Vagina (tissue), 2 donors: ENCODE measurements at regions not wholly inside any gene's neighbourhood (a gene's known extent, or its start where the extent isn't known, plus 50 kb on each side); places are given as distances from the start of the nearest gene placed in this dataset.

Experiments
- DNase-seq, 2 donors: peaks; one replicate each; pipeline ENCODE4 v3.0.0-alpha.2; 2017; ENCODE audit errors: extremely low spot score in 2 of 2
- H3K27ac ChIP-seq: fragments of 200-600 bp; sonication (generic); one replicate; pipeline ENCODE4 v1.5.1; 2019
- H3K27me3 ChIP-seq: fragments of 200-600 bp; sonication (generic); one replicate; pipeline ENCODE4 v1.5.1; 2019
- H3K36me3 ChIP-seq, 2 donors: fragments of 200-600 bp; sonication (generic); one replicate each; pipeline ENCODE4 v1.5.1; 2017 to 2019
- H3K4me1 ChIP-seq: fragments of 200-600 bp; sonication (generic); one replicate; pipeline ENCODE4 v1.5.1; 2019
- H3K4me3 ChIP-seq, 2 donors: fragments of 200-600 bp; sonication (generic); 1 replicate in 1 of 2; 2 replicates in 1 of 2; pipeline ENCODE4 v1.5.1; 2016 to 2019
- H3K9me3 ChIP-seq: fragments of 200-600 bp; sonication (generic); one replicate; pipeline ENCODE4 v1.5.1; 2019
- POLR2A ChIP-seq, 2 donors: fragments of 450-650 bp; IDR thresholded peaks; one replicate each; pipeline ENCODE4 v1.6.1; 2017; ENCODE audit warnings: antibody characterized with exemption in 2 of 2, mild to moderate bottlenecking in 2 of 2, moderate library complexity in 2 of 2
- POLR2AphosphoS5 ChIP-seq, 2 donors: sonication (generic); formaldehyde crosslinking; IDR thresholded peaks; one replicate each; pipeline ENCODE4 v1.9.0; 2017; ENCODE audit warnings: antibody characterized with exemption in 2 of 2, mild to moderate bottlenecking in 2 of 2, low read depth in 1 of 2; ENCODE audit not compliant: insufficient read depth in 1 of 2
- intact Hi-C: fragments of 100-400 bp; cut with DNase I; formaldehyde crosslinking; loops from one replicate; pipeline ENCODE4 v1.15.1; 2023
- TF ChIP-seq, protein P1 (sequence below), 3 experiments: fragments of 450-650 bp in 2 of 3; fragments of 200-600 bp in 1 of 3; sonication (generic) in 1 of 3; IDR thresholded peaks; one replicate each; pipeline ENCODE4 v1.5.1; 2017 to 2019; ENCODE audit warnings: antibody characterized with exemption in 3 of 3, mild to moderate bottlenecking in 2 of 3, moderate library complexity in 2 of 3

GRCh38 chr3:61349717-61350116 is 98.5 kb upstream of the FHIT start:
- intact Hi-C loops = no loop called here
- Histone ChIP-seq H3K27ac (no peak overlapping the region), H3K36me3 (no peaks in the 10 kb centered on the region), H3K27me3 (no peaks in the 10 kb centered on the region), H3K4me3 (no peak overlapping the region), H3K4me1 (no peaks in the 10 kb centered on the region), H3K9me3 (no peaks in the 10 kb centered on the region)
- TF ChIP-seq, protein P1, sequence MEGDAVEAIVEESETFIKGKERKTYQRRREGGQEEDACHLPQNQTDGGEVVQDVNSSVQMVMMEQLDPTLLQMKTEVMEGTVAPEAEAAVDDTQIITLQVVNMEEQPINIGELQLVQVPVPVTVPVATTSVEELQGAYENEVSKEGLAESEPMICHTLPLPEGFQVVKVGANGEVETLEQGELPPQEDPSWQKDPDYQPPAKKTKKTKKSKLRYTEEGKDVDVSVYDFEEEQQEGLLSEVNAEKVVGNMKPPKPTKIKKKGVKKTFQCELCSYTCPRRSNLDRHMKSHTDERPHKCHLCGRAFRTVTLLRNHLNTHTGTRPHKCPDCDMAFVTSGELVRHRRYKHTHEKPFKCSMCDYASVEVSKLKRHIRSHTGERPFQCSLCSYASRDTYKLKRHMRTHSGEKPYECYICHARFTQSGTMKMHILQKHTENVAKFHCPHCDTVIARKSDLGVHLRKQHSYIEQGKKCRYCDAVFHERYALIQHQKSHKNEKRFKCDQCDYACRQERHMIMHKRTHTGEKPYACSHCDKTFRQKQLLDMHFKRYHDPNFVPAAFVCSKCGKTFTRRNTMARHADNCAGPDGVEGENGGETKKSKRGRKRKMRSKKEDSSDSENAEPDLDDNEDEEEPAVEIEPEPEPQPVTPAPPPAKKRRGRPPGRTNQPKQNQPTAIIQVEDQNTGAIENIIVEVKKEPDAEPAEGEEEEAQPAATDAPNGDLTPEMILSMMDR (IDR thresholded peaks at IDR 0.05) = no peak
- no peak for TF ChIP-seq POLR2AphosphoS5 (IDR thresholded peaks at IDR 0.05; ENCODE audit: insufficient read depth in 1 of 2, low read depth in 1 of 2)
- no peak for TF ChIP-seq POLR2A (IDR thresholded peaks at IDR 0.05)
- no peak for DNase-seq

- Histone ChIP-seq H3K9me3 (no peaks in the 10 kb centered on the region), H3K27ac (no peak overlapping the region), H3K27me3 (no peaks in the 10 kb centered on the region), H3K36me3 (no peaks in the 10 kb centered on the region), H3K4me3 (no peak overlapping the region), H3K4me1 (no peaks in the 10 kb centered on the region)
- intact Hi-C loops = no loop called here
- TF ChIP-seq POLR2A (IDR thresholded peaks at IDR 0.05) = no peak
- TF ChIP-seq, protein P1 (IDR thresholded peaks at IDR 0.05) = no peak
- no peak for TF ChIP-seq POLR2AphosphoS5 (IDR thresholded peaks at IDR 0.05; ENCODE audit: insufficient read depth in 1 of 2, low read depth in 1 of 2)
- DNase-seq = no peak
These were observed 99.6 kb upstream of the FHIT start for GRCh38 chr3:61350782-61351309.

DNA sequence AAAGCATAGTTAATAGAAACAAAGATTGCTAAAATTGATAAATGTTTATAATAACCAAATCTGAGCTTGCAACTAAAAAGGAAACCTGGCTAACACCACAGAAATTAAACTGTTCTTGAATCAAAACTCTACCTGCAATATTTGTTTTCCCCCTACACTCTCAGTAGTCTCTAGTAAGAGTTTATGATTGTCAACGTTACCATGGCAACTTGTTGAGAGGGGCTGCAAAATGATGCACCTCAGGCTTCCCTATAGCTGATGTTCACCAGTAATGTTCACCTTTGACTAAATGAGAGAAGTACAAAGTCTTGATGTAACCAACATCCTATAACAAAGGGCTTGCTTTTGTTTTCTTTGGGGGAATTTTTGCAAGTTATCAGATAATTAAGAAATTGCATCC is 101.1 kb upstream of the FHIT start:
- no peaks in the 10 kb centered on the region for H3K36me3 ChIP-seq
- no peak overlapping the region for H3K27ac ChIP-seq
- DNase-seq = no peak
- intact Hi-C loops = no loop called here
- no peaks in the 10 kb centered on the region for H3K9me3 ChIP-seq
- TF ChIP-seq, protein P1 (IDR thresholded peaks at IDR 0.05) = no peak
- TF ChIP-seq POLR2AphosphoS5 (IDR thresholded peaks at IDR 0.05; ENCODE audit: insufficient read depth in 1 of 2, low read depth in 1 of 2) = no peak
- TF ChIP-seq POLR2A (IDR thresholded peaks at IDR 0.05) = no peak
- H3K27me3 ChIP-seq = no peaks in the 10 kb centered on the region
- no peak overlapping the region for H3K4me3 ChIP-seq
- H3K4me1 ChIP-seq = no peaks in the 10 kb centered on the region

- H3K4me1 ChIP-seq = peaks cover 6% of the 10 kb centered on the region
- no peaks in the 10 kb centered on the region for H3K27me3 ChIP-seq
- no peak for DNase-seq
- TF ChIP-seq POLR2AphosphoS5 (IDR thresholded peaks at IDR 0.05; ENCODE audit: insufficient read depth in 1 of 2, low read depth in 1 of 2) (no peak), POLR2A (IDR thresholded peaks at IDR 0.05) (no peak)
- TF ChIP-seq, protein P1 (IDR thresholded peaks at IDR 0.05) = no peak
- intact Hi-C loops = no loop called here
- H3K27ac ChIP-seq = no peak overlapping the region
- H3K36me3 ChIP-seq = no peaks in the 10 kb centered on the region
- no peaks in the 10 kb centered on the region for H3K9me3 ChIP-seq
- H3K4me3 ChIP-seq = no peak overlapping the region
These were observed 102.1 kb upstream of the FHIT start for GRCh38 chr3:61353382-61353781.

GRCh38 chr3:61354604-61355003 is 103.4 kb upstream of the FHIT start:
- no peak overlapping the region for H3K4me3 ChIP-seq
- peaks cover 6% of the 10 kb centered on the region for H3K4me1 ChIP-seq
- H3K36me3 ChIP-seq = no peaks in the 10 kb centered on the region
- no peak for TF ChIP-seq POLR2AphosphoS5 (IDR thresholded peaks at IDR 0.05; ENCODE audit: insufficient read depth in 1 of 2, low read depth in 1 of 2)
- TF ChIP-seq, protein P1 (IDR thresholded peaks at IDR 0.05) = no peak
- no peak for TF ChIP-seq POLR2A (IDR thresholded peaks at IDR 0.05)
- no peaks in the 10 kb centered on the region for H3K9me3 ChIP-seq
- intact Hi-C loops = no loop called here
- DNase-seq = no peak
- no peak overlapping the region for H3K27ac ChIP-seq
- no peaks in the 10 kb centered on the region for H3K27me3 ChIP-seq
